Suppressor macrophage treated with lipopolysaccharide for 4 hours (primary cell): ENCODE measurements at regions not wholly inside any gene's neighbourhood (a gene's known extent, or its start where the extent isn't known, plus 50 kb on each side); places are given as distances from the start of the nearest gene placed in this dataset.
A peak's percentile ranks its signal among the peaks of the same experiment; 100 is the strongest.
"Not testable (repeated sequence)": the region's sequence is repeated elsewhere in the genome, so short reads cannot be mapped to it uniquely, and the experiment has no call there.

Experiments
- DNase-seq: peaks from one replicate; pipeline ENCODE4 v3.0.0-alpha.2; 2020

DNA sequence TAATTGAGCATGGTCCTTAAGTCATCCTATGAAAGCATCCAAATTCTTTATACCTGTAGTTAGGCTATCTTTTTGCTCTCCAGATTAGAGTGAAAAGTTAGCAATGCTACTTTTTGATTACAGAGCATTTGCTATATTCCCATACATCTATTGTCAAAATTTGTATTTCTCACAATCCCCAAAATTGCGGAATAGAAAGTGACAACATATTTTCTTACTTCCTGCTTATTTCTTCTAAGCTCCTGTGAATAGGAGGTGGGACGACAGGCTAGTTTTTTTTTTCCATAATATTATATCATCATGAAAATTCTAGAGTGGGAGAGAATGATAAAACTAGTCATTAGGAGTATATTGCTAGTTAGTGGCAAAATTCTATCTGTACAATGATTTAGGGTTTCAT is 264.0 kb upstream of the DPYD start:
- peak; percentile 34 for DNase-seq

DNA sequence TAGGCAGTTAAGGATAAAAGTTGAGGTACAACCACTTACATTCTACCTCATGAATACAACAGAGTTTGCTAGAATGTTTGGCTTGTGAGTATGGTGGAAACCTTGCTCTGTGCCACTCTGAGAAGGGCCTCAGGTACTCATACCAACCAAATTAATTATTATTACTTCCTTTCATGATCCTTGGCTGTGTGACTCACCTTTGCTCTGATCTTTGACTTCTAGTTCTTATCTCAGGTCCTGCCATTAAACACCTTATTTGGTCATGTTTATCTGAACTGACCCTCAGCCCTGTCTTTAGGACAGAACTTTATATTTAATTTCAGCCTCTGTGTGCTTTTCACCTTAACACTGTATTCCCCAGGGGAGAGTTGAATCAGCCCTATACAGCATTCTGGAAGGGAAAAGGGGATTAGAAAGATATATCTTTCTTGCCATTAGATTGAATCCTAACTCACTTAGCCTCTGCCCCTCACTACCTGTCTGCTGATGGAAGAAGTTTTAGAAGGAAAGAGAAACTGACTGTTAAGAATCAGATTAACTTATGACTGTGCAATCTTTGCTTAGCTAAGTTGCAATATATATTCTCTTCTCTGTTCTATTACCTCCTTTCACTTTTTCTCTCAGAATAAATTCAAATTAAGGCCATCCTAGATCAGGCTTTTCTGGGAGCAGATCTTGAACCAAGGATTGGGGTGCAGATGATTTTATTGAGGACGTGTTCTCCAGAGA is 260.4 kb upstream of the DPYD start:
- no peak for DNase-seq

DNA sequence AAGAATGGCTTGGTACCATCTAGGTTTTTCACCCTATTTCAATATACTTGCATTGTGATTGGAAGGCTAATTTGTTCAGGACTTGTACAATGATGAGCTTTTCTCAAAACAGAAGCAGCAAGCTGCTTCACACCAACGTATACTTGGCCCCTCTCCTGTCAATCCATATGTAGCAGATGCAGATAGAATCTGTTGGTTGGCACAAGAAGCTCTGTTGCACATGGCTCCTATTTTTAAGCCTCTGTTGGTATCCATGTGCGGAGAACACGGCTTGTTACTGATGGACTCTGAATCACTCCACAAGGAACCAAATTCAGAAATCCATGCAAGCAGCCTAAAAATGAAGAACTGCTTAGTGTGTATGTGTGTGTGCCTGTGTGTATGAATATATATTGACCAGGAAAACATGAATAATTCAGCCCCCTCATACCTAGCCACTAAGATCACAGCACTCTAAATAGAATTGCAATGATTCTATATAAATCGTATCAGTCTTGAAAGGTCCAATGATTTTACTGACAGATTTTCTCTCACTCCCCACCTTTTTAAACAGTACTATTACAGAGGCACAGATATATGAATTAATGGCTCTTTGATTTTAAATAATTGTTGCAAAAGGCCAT is 258.4 kb upstream of the DPYD start:
- no peak for DNase-seq

DNA sequence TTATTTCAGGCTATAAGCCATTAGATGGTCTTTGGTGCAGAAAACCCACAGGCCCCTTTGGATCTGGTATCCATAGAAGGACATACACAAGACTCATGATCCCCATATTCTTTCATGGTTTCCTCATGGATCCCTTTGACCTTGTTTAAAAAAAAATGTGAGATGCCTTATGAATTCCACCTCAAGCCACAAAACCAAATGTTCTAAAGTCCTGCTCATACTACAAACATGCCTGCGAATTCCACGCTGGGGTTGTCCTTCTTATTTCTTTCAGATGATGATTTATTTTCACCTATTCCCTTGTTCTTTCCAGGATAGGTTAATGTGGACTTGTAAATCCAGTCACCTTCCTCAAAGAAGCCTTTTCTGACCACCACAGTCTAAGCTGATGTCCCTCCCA is 256.9 kb upstream of the DPYD start:
- no peak for DNase-seq

DNA sequence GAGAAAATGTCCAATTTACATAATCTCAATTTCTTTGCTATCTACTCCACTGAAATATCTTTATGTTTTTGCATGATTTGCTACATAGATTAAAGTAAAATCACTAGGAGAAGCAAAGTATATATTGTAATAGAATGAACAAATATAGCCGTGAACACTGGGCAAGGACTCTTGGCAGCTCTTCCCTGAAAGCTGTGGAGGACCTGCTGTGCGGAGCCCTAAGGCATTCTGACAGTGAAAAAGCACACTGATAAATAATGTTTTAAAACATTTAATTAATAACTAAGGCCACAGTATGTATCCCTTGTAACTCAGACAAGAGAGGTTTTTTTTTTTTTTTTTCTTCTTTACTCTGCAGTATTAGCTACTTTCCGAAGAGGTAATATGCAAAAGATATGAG is 256.1 kb upstream of the DPYD start:
- no peak for DNase-seq

DNA sequence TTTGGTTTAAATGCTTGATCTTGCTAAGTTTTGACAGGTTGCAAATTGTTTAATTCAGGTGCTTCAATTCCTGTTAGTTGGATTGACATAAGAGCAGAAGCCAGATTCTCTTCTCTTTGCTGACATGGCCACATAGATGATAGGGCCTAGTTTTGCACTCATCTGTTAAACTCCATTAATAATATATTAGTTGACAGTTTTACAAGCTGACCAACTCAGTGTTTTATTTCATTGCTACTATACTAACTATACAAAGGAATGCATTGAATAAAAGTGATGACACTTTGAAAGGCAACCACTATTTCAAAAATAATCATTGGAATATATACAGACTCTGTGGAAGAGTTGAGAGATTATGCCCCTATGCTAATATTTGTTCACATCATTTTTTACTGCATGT is 255.6 kb upstream of the DPYD start:
- DNase-seq = no peak

DNA sequence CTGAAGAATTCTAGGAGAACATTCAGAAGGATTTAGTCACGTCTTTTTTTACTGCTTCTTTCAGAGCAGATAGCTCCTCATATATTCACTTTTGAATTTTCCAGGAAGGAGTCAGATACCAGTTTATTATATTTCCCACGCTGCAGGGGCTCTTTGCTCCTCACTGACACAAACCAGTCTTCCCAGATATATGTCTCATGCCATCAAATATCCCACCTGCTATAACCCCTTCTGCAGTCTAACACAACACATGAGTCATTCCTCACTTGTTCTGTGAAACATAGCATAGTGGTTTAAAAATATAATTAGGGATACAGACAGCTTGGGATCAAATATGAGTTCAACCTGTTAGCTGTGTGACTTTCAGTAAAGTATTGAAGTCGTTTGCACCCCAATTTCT is 251.7 kb upstream of the DPYD start:
- DNase-seq = no peak

DNA sequence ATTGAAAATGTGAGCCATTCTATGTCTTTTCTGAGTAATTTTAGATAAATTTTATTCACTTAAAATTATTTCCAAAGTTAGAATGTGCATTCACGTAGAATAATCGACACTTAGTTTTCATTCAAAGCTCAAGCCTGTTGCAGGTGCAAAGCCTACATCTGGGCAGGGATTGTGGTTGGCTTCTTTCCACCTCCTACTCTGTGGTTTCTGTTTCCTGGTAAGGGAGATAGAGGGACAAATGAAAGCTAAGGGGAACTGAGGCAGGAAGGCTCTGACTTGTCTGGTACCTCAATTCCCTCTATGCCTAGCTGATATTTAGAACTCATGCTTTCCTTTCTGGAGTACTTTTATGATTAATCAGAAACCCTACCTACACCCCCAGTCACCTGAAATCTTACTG is 251.2 kb upstream of the DPYD start:
- DNase-seq = no peak

DNA sequence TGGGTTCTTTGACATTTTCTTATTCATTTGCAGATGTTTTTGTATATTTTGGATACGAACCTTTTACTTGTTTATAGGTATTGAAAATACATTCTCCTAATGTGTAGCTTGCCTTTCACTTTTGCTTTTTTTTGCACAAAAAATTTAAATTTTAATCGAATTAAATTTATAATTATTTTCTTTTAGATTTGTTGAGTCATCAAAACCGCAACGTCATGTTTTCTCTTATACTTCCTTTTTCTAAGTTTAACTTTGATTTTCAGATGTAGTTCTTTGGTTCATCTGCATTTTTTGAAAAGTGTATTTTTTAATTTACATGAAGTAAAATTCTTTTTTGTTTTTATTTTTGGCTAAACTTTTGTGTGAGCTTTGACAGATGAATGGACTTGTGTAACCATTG is 243.7 kb upstream of the DPYD start:
- peak; percentile 8 for DNase-seq

DNA sequence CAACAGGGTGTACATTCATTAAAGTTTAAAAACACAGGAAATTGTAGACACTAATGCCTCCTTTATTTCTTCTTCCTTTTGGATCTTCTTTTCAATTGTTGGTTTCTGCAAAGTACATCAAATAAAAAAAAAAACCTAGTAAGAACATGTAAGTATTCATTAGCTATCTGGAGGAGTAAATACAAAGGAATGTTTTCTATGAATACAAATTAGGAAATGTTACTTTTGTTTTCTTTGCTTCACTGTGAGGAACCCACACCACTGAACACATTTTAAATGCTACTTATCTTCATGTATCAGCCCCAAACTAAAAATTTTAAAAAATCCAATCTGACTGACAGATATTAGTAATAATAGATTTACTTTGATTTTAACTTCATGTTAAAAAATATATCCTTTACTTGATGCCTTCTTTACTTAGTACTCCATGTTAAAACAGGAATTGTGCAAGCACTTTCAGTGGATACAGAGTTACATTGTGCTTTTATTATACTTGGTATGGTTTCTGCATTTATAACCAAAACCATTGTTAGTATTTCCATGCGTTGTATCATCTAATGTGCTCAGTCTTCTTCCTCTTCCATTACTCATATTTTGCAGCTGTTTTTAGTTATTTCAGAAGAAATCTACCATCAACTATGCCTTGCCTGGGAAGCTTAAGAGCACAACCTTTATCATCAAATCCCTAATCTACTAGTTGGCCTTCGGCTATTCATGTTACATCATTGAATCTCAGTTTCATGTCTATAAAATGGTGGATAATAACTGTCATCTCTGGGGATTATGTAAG is 236.9 kb upstream of the DPYD start:
- no peak for DNase-seq

DNA sequence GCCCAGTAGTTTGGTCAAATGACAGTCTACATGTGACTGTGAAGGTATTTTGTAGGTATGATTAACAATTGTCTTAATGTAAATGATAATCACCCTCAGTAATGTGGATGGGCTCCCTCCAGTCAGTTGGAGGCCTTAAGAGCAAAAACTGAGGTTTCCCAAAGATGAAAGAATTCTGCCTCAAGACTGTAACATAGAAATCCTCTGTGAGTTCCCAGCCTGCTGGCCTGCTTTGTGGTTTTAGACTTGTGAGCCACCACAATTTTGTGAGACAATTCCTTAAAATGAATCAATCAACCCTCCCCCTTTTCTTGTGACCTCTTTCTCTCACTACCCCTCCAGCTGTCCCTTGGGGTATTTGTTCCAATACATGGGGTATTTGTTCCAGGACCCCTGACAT is 226.4 kb upstream of the DPYD start:
- DNase-seq = no peak

DNA sequence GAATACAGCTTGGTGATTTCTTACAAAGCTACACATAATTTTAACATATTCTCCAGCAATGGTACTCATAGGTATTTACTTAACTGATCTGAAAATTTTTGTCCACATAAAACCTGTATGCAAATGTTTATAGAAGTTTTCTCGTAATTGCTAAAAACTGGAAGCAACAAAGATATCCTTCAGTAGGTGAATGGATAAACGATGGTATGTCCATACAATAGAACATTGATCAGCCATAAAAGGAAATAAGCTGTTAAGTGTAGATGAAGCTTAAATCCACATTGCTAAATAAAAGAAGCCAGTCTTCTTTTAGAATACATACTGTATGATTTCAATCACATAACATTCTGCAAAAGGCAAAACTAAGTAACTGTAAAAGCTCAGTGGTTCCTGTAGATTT is 224.8 kb upstream of the DPYD start:
- no peak for DNase-seq

DNA sequence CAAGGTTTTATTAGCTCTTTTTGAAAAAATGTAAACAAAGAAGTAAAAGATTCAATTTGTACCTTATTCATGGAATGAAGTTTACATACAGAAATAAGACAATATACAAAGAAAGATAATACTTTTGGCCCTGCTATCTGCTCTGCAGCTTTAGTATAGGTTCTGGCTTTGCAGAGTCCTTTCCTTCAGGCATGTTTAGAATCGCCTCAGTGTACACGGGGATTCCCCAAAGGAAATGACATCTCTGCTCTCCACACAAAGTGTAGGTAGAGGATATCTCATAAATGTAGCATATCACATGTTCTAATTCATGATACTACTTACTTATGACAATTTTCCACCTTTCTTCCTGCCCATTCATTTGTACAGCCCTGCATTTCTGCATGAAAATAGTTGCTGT is 222.6 kb upstream of the DPYD start:
- DNase-seq = no peak

DNA sequence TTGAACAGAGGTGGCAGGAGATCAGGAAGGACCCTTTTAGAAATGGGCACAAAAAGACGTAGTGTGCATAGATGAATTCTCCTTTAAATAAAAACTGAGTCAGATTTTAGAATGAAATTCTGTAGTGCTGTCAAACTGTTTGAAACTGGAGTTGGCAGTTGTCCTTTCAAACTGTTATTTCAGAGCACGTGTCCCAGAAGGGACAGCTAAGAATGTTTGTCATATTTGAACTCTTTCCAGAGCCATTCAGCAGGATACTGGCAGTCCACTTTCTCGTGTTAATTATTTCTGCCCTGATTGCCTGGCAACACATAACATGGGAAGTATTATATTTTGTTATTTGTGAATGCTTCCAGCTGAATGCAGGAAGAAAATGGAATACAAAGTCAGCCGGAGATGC is 212.3 kb upstream of the DPYD start:
- DNase-seq = no peak

DNA sequence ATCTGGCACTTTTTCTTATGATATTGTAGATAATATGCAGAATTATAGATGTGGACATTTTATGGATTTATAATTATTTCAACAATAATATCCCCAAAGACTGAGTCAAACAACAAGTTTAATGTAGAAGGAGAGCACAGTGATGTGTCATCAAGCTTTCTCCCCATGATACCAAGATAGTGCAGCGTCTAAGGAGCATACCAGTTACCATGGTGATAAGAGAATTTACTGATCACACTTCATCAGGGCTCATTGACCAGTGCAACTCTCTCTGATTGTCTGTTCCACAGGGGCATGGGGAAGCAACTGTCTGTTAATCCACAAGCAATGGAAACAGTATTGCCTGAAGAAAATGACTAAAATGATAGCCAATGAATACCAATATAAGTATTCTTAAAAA is 209.6 kb upstream of the DPYD start:
- no peak for DNase-seq

DNA sequence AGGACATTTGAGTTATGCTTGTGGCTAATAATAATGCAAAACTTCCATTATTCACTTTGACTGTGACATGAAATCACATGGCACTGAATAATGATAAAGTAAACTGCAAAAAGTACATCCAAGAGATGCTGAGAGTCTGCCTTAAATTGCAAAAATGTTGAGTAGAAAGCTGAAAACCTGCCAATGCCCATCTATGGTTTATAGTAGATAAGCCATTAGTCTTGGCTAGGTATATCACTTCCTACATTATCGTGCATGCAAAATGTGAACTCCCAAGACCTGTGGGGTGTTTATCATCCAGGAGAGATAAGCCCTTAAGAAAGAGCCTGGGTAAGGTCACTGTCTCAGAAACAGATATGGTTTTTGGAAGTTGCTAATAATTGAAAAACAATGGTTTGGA is 208.7 kb upstream of the DPYD start:
- no peak for DNase-seq

DNA sequence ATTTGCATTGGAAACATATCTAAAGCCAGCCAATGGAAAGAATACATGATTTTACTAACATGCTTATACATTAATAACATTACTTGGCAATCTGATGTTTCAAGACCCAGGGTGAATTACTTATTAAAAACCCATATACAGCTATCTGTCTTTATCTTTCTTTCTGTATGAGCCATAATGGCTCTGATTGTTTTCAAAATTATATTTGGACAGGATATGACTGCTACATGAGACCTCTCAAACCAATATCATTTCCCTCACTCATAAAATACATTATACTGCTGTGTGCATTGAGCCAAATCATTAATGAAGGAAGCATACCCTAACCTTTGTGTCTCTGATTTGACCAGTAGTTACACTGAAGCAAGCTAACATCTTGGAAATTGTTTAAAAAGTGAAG is 205.9 kb upstream of the DPYD start:
- DNase-seq = no peak

DNA sequence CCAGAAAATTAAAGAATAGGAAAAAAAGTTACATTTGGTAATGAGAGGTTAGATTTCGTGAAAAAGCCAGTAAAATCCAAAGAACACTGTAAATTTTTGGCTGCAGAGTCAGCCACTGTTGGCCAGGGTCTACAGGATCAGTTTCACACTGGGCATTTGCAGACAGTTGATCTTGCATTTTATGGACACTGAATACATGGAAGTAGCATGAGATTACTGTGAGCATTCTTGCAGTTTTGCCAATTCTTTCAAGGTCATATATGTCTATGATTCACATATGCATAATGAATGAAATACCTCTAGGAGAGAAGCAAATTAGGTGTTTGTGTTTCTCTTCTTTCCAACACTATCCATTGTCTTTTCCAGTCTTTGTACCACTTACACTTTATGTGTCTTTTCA is 200.8 kb upstream of the DPYD start:
- no peak for DNase-seq

DNA sequence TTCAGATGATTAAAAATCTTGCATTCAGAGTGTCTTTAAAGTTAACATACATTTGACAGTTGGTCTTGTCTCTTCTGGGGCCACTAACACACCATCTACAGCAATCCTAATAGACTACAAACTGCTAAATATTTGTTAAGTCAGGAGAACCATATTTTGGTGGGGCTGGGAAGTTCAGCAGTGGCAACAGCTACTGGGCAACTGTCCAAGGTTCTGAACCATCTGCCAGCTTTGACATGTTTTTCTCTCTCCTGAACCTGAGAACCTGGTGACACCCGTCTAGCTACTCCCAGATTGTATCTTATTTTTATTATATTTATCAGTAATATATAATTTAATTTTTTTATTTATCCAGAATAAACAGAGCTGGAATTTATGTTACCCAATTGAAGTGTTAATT is 199.0 kb upstream of the DPYD start:
- peak; percentile 6 for DNase-seq

DNA sequence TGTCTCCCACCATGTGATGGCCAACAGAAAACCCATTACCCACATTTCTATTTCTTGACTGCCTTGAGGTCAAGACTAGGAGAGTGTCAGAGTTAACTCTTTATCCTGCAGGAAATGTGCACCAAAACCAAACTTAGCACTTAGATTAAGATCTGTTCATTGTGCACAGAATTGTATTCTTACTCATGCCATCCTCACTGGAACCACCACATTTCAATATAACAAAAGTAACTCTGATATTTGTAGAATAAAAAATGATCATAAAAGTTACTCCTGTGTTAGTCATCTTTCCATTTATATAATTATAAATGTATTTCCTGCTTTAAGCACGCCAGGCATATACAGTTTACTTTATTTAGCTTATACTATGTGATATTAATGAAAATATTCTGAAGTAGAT is 193.0 kb upstream of the DPYD start:
- DNase-seq = no peak

DNA sequence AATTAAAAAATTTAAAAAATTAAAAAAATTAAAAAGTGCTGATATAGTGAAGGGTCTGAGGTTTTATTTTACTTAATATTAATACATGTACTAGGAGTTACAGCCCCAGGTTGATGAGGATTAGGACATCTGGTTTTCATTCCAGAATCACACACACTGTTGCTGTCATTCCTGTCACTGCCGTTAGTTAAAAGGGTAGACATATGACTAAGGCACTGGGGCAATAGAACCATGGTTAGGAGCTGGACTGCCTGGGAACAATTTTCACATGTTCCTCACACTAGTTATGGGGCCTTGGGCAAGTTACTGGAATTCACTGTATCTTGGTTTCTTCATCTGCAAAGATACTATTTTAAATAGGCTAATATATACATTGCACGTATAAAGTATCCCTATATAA is 191.8 kb upstream of the DPYD start:
- DNase-seq = no peak

DNA sequence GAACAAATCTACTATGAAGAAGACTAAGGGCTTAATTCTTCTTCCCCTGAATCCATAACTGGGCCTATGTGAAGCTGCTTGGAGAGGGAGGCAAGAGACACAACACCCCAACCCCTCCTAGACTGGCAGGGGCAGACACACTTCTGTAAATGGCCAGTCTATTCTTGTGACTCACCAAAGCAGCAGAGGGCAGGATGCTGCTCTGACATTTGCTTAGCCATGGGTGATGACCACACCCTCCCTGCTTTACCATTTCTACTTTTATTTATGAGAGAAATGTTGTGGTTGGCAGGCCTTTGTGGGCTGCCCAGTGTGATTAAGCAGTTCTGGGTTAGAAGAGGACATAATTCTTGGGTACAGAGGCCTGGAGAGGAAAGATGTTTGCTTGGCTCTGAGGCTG is 189.8 kb upstream of the DPYD start:
- DNase-seq = no peak

DNA sequence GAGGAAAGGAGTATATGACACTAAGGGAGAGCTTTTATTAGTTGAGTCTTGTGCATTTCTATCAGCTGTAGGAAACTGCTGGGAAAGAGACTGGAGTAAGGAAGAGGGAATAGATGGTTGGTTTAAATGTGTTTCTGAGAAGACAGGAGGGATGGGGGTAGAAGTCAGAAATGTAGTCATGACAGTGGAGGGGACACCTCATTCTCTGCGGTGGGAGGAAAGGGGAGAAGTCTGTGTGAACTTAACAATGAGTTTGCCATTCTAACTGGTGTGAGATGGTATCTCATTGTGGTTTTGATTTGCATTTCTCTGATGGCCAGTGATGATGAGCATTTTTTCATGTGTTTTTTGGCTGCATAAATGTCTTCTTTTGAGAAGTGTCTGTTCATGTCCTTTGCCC is 187.5 kb upstream of the DPYD start:
- not testable (repeated sequence) for DNase-seq

DNA sequence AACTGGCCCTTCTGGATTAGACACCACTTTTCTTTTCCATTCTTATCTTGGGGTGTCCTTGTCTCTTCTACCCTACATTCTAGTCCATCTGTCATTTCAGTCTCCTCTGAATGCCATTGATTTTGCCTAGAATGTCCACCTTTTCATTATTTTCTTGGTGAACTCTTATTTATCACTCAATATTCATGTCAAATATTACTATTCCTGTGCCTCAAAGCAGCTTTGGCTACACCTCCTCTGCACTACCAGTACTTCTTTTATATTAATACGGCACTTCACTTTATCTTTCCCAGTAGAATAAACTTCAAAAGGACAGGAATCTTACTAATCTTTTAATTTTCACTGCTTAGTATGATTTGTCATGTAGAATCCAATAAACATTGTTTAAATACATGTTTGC is 186.4 kb upstream of the DPYD start:
- DNase-seq = no peak
